DND-41 (cell line): ENCODE measurements at regions not wholly inside any gene's neighbourhood (a gene's known extent, or its start where the extent isn't known, plus 50 kb on each side); places are given as distances from the start of the nearest gene placed in this dataset.

ENCODE experiments used
- CTCF ChIP-seq: IDR thresholded peaks from 2 replicates; pipeline ENCODE4 v1.5.1; 2012; ENCODE audit warnings: borderline replicate concordance, low read length, moderate library complexity, mild to moderate bottlenecking; ENCODE audit not compliant: poor library complexity, severe bottlenecking; ENCODE audit errors: extremely low read depth
- EZH2 ChIP-seq: IDR thresholded peaks from 3 replicates; pipeline ENCODE4 v1.6.1; 2012; ENCODE audit warnings: borderline replicate concordance, low read depth, mild to moderate bottlenecking, moderate library complexity, low read length, inconsistent platforms; ENCODE audit not compliant: severe bottlenecking

- TF ChIP-seq CTCF = no peak
- TF ChIP-seq EZH2 = no peak
Measured at GRCh38 chr11:82216927-82217570, 516.6 kb downstream of the FAM181B start.
